HCT116 (cell line): ENCODE measurements at regions not wholly inside any gene's neighbourhood (a gene's known extent, or its start where the extent isn't known, plus 50 kb on each side); places are given as distances from the start of the nearest gene placed in this dataset.

ENCODE experiments used
- POLR2A ChIP-seq: IDR thresholded peaks from 2 replicates; pipeline ENCODE4 v1.7.0; 2011; ENCODE audit warnings: borderline replicate concordance; ENCODE audit not compliant: insufficient read depth, insufficient read length; ENCODE audit errors: extremely low read depth
- POLR2AphosphoS5 ChIP-seq: IDR thresholded peaks from 2 replicates; pipeline ENCODE4 v1.6.1; 2011; ENCODE audit warnings: mild to moderate bottlenecking, low read depth, low read length, moderate library complexity
- ZNF274 ChIP-seq: fragments of 200-500 bp; sonication (Bioruptor generic); IDR thresholded peaks from 2 replicates; pipeline ENCODE4 v1.6.1; 2014; ENCODE audit warnings: mild to moderate bottlenecking, low read depth, low read length, inconsistent platforms

GRCh38 chr13:97742084-97742483, 211.4 kb upstream of the IPO5 start:
- TF ChIP-seq ZNF274 (no peak), POLR2AphosphoS5 (no peak), POLR2A (no peak)
